ENCODE measurements at regions not wholly inside any gene's neighbourhood (a gene's known extent, or its start where the extent isn't known, plus 50 kb on each side); places are given as distances from the start of the nearest gene placed in this dataset.

GRCh38 chr18:10018289-10018688, 104.5 kb downstream of the VAPA start:
- no peaks in the 10 kb centered on the region for H3K36me3 ChIP-seq (ENCODE audit: control insufficient read depth, low read length)
- H3F3A ChIP-seq (ENCODE audit: control insufficient read depth, insufficient read depth) = no peaks in the 10 kb centered on the region
- no peak overlapping the region for H3K4me3 ChIP-seq (ENCODE audit: low read length)
- no peak overlapping the region for H3K4me2 ChIP-seq (ENCODE audit: low read length)
- H3K9me3 ChIP-seq (ENCODE audit: control insufficient read depth, insufficient read depth, low read length) = no peaks in the 10 kb centered on the region
- no peaks in the 10 kb centered on the region for H3K9me2 ChIP-seq (replicated peaks; ENCODE audit: control insufficient read depth, low read length)
- no peak overlapping the region for H3K27ac ChIP-seq (ENCODE audit: low read depth, low read length)
- H4K20me1 ChIP-seq (ENCODE audit: control insufficient read depth, insufficient read depth, low read depth, low read length) = no peaks in the 10 kb centered on the region
- H3K4me1 ChIP-seq (ENCODE audit: control insufficient read depth, low read length) = peaks cover 25% of the 10 kb centered on the region
- no peaks in the 10 kb centered on the region for H3K79me2 ChIP-seq (ENCODE audit: control insufficient read depth, low read length)
- H3K27me3 ChIP-seq (ENCODE audit: control insufficient read depth, low read length) = no peaks in the 10 kb centered on the region
- no peak for TF ChIP-seq EZH2phosphoT487 (IDR thresholded peaks at IDR 0.05; ENCODE audit: borderline replicate concordance, low read length)
- no peak for TF ChIP-seq CTCF (IDR thresholded peaks at IDR 0.05; ENCODE audit: low read depth, low read length, poor library complexity, severe bottlenecking)

- Histone ChIP-seq H3K36me3 (ENCODE audit: control insufficient read depth, low read length) (no peaks in the 10 kb centered on the region), H3K4me1 (ENCODE audit: control insufficient read depth, low read length) (peaks cover 20% of the 10 kb centered on the region), H3K9me3 (ENCODE audit: control insufficient read depth, insufficient read depth, low read length) (no peaks in the 10 kb centered on the region), H3K4me2 (ENCODE audit: low read length) (no peak overlapping the region), H3K4me3 (ENCODE audit: low read length) (no peak overlapping the region), H3K27me3 (ENCODE audit: control insufficient read depth, low read length) (no peaks in the 10 kb centered on the region), H3K9me2 (replicated peaks; ENCODE audit: control insufficient read depth, low read length) (no peaks in the 10 kb centered on the region), H3K79me2 (ENCODE audit: control insufficient read depth, low read length) (no peaks in the 10 kb centered on the region), H3F3A (ENCODE audit: control insufficient read depth, insufficient read depth) (no peaks in the 10 kb centered on the region), H4K20me1 (ENCODE audit: control insufficient read depth, insufficient read depth, low read depth, low read length) (no peaks in the 10 kb centered on the region), H3K27ac (ENCODE audit: low read depth, low read length) (no peak overlapping the region)
- no peak for TF ChIP-seq EZH2phosphoT487 (IDR thresholded peaks at IDR 0.05; ENCODE audit: borderline replicate concordance, low read length)
- no peak for TF ChIP-seq CTCF (IDR thresholded peaks at IDR 0.05; ENCODE audit: low read depth, low read length, poor library complexity, severe bottlenecking)
These were observed 106.4 kb downstream of the VAPA start for GRCh38 chr18:10020171-10020570.

- Histone ChIP-seq H4K20me1 (ENCODE audit: control insufficient read depth, insufficient read depth, low read depth, low read length) (no peaks in the 10 kb centered on the region), H3K4me1 (ENCODE audit: control insufficient read depth, low read length) (peaks cover under 1% of the 10 kb centered on the region; the same call in 1 of the 2 replicates), H3K9me2 (replicated peaks; ENCODE audit: control insufficient read depth, low read length) (no peaks in the 10 kb centered on the region), H3K79me2 (ENCODE audit: control insufficient read depth, low read length) (no peaks in the 10 kb centered on the region), H3K4me2 (ENCODE audit: low read length) (no peak overlapping the region), H3K4me3 (ENCODE audit: low read length) (no peak overlapping the region), H3K27ac (ENCODE audit: low read depth, low read length) (no peak overlapping the region), H3K36me3 (ENCODE audit: control insufficient read depth, low read length) (no peaks in the 10 kb centered on the region), H3K27me3 (ENCODE audit: control insufficient read depth, low read length) (no peaks in the 10 kb centered on the region), H3F3A (ENCODE audit: control insufficient read depth, insufficient read depth) (no peaks in the 10 kb centered on the region), H3K9me3 (ENCODE audit: control insufficient read depth, insufficient read depth, low read length) (no peaks in the 10 kb centered on the region)
- TF ChIP-seq CTCF (IDR thresholded peaks at IDR 0.05; ENCODE audit: low read depth, low read length, poor library complexity, severe bottlenecking) (no peak), EZH2phosphoT487 (IDR thresholded peaks at IDR 0.05; ENCODE audit: borderline replicate concordance, low read length) (no peak)
These were observed 108.5 kb downstream of the VAPA start for GRCh38 chr18:10022365-10022764.
